DND-41 (cell line): ENCODE measurements at regions not wholly inside any gene's neighbourhood (a gene's known extent, or its start where the extent isn't known, plus 50 kb on each side); places are given as distances from the start of the nearest gene placed in this dataset.
"Not testable (repeated sequence)": the region's sequence is repeated elsewhere in the genome, so short reads cannot be mapped to it uniquely, and the experiment has no call there.

Experiments used
- ATAC-seq: fragments of 200-7000 bp; cut with Tn5 transposase; 3 replicates; pipeline ENCODE4 v1.9.1; 2021; ENCODE audit warnings: low read depth; ENCODE audit not compliant: insufficient read depth
- DNase-seq: peaks from one replicate; pipeline ENCODE4 v3.0.0-alpha.2; 2020
- H2AFZ ChIP-seq: 2 replicates; pipeline ENCODE4 v1.6.0; 2012; ENCODE audit warnings: low read depth, low read length
- H3K27ac ChIP-seq: 2 replicates; pipeline ENCODE4 v1.5.1; 2012; ENCODE audit warnings: low read length, inconsistent platforms
- H3K27me3 ChIP-seq: fragments of 200-600 bp; sonication (generic); 2 replicates; pipeline ENCODE4 v1.6.0; 2012; ENCODE audit warnings: low read length, mild to moderate bottlenecking, inconsistent platforms; ENCODE audit not compliant: insufficient read depth, poor library complexity
- H3K36me3 ChIP-seq: 2 replicates; pipeline ENCODE4 v1.5.1; 2012; ENCODE audit warnings: low read length, inconsistent platforms; ENCODE audit not compliant: insufficient read depth
- H3K4me1 ChIP-seq: 2 replicates; pipeline ENCODE4 v1.5.1; 2012; ENCODE audit warnings: mild to moderate bottlenecking, low read length; ENCODE audit not compliant: insufficient read depth
- H3K4me2 ChIP-seq: 2 replicates; pipeline ENCODE4 v1.6.0; 2012; ENCODE audit warnings: mild to moderate bottlenecking, moderate library complexity, low read length, inconsistent platforms; ENCODE audit not compliant: insufficient read depth
- H3K4me3 ChIP-seq, 2 experiments: fragments of 200-600 bp in 1 of 2; shearing (Covaris generic) in 1 of 2; 2 replicates each; pipeline ENCODE4 v1.5.1; 2012 to 2016; ENCODE audit warnings: inconsistent platforms in 2 of 2, low read length in 2 of 2, mild to moderate bottlenecking in 2 of 2, low read depth in 1 of 2, moderate library complexity in 1 of 2
- H3K79me2 ChIP-seq: 2 replicates; pipeline ENCODE4 v1.6.0; 2012; ENCODE audit warnings: low read length, inconsistent platforms; ENCODE audit not compliant: insufficient read depth
- H3K9ac ChIP-seq: 2 replicates; pipeline ENCODE4 v1.6.0; 2012; ENCODE audit warnings: low read depth, mild to moderate bottlenecking, inconsistent platforms, low read length, moderate library complexity
- H3K9me3 ChIP-seq: 2 replicates; pipeline ENCODE4 v1.5.1; 2012; ENCODE audit warnings: low read length, moderate library complexity, mild to moderate bottlenecking, inconsistent platforms; ENCODE audit not compliant: insufficient read depth, severe bottlenecking
- H4K20me1 ChIP-seq: 2 replicates; pipeline ENCODE4 v1.6.0; 2012; ENCODE audit warnings: low read length; ENCODE audit not compliant: insufficient read depth
- EZH2 ChIP-seq: IDR thresholded peaks from 3 replicates; pipeline ENCODE4 v1.6.1; 2012; ENCODE audit warnings: borderline replicate concordance, low read depth, mild to moderate bottlenecking, moderate library complexity, low read length, inconsistent platforms; ENCODE audit not compliant: severe bottlenecking
- TF ChIP-seq, protein P1 (sequence below): IDR thresholded peaks from 2 replicates; pipeline ENCODE4 v1.5.1; 2012; ENCODE audit warnings: borderline replicate concordance, low read length, moderate library complexity, mild to moderate bottlenecking; ENCODE audit not compliant: poor library complexity, severe bottlenecking; ENCODE audit errors: extremely low read depth

- TF ChIP-seq, protein P1, sequence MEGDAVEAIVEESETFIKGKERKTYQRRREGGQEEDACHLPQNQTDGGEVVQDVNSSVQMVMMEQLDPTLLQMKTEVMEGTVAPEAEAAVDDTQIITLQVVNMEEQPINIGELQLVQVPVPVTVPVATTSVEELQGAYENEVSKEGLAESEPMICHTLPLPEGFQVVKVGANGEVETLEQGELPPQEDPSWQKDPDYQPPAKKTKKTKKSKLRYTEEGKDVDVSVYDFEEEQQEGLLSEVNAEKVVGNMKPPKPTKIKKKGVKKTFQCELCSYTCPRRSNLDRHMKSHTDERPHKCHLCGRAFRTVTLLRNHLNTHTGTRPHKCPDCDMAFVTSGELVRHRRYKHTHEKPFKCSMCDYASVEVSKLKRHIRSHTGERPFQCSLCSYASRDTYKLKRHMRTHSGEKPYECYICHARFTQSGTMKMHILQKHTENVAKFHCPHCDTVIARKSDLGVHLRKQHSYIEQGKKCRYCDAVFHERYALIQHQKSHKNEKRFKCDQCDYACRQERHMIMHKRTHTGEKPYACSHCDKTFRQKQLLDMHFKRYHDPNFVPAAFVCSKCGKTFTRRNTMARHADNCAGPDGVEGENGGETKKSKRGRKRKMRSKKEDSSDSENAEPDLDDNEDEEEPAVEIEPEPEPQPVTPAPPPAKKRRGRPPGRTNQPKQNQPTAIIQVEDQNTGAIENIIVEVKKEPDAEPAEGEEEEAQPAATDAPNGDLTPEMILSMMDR = no peak
- TF ChIP-seq EZH2 = no peak
- H3K27me3 ChIP-seq = no peaks in the 10 kb centered on the region
- H3K79me2 ChIP-seq = no peaks in the 10 kb centered on the region
These were observed 96.1 kb upstream of the IFNG-AS1 start for GRCh38 chr12:67893022-67893580.

GRCh38 chr12:67900418-67900817 is 88.8 kb upstream of the IFNG-AS1 start:
- peak; percentile 82 for DNase-seq
- ATAC-seq, H3K36me3 ChIP-seq: not testable (repeated sequence)

More at GRCh38 chr12:67893022-67893580, 96.1 kb upstream of the IFNG-AS1 start:
- H4K20me1 ChIP-seq = no peaks in the 10 kb centered on the region
- H3K4me3 ChIP-seq = no peak overlapping the region
- no peak overlapping the region for H3K4me2 ChIP-seq
- H2AFZ ChIP-seq = no peak overlapping the region
- H3K36me3 ChIP-seq = no peaks in the 10 kb centered on the region
- no peak overlapping the region for H3K9ac ChIP-seq
- DNase-seq = no peak
- no peaks in the 10 kb centered on the region for H3K4me1 ChIP-seq
- no peak overlapping the region for H3K27ac ChIP-seq
- no peak for ATAC-seq
- no peaks in the 10 kb centered on the region for H3K9me3 ChIP-seq

DNA sequence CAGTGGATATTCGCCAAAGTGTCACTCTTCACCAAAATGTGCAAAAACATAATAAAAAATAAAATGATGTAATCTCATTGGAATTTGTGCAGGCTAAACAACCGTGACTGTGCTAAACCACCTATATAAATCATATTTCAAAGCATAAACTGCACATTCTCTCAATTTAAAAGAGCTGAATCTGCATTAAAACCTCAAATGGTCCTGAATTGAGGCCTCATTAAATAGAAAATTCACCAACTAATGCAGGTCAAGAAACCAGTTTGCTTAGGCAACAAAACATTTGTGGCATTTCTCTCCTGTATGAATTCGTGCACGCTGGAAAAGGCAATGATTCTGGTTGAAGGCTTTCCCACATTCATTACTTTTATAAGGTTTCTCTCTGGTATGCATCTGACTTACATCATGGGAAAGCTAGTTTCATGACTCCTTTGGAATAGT is 80.1 kb upstream of the IFNG-AS1 start:
- Histone ChIP-seq H3K36me3 (no peaks in the 10 kb centered on the region), H3K9me3 (no peaks in the 10 kb centered on the region), H4K20me1 (no peaks in the 10 kb centered on the region), H3K4me2 (no peak overlapping the region), H3K27ac (no peak overlapping the region), H3K4me3 (no peak overlapping the region), H3K79me2 (no peaks in the 10 kb centered on the region), H3K9ac (no peak overlapping the region), H3K27me3 (no peaks in the 10 kb centered on the region), H2AFZ (no peak overlapping the region), H3K4me1 (no peaks in the 10 kb centered on the region)
- TF ChIP-seq, protein P1 = no peak
- TF ChIP-seq EZH2 = no peak
- ATAC-seq = no peak
- no peak for DNase-seq

More at GRCh38 chr12:67900418-67900817, 88.8 kb upstream of the IFNG-AS1 start:
- H3K79me2 ChIP-seq, H4K20me1 ChIP-seq, H3K4me2 ChIP-seq, H3K4me1 ChIP-seq, H3K9ac ChIP-seq, H2AFZ ChIP-seq, H3K4me3 ChIP-seq, H3K27ac ChIP-seq, H3K27me3 ChIP-seq, H3K9me3 ChIP-seq: not testable (repeated sequence)

DNA sequence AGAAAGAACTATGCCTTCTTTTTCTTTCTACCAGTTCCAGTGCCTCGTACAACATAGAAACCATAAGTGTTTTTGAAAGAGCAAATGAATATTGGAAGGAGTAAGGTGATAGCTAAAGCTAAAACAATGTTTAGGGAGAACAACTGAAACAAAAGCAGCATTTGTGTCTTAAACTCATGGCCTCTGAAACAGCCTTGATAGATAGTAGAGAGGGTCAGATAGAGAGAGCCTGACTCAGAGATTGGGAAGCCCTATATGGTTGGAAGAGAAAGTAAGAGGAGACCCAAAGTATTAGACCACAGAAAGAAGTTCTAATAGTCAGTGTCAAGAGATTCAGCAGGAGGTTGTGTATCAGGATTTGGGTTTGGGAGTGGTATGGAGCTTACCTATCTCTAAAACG is 79.6 kb upstream of the IFNG-AS1 start:
- no peaks in the 10 kb centered on the region for H4K20me1 ChIP-seq
- H3K79me2 ChIP-seq = no peaks in the 10 kb centered on the region
- no peak for TF ChIP-seq EZH2
- TF ChIP-seq, protein P1 = no peak
- no peak overlapping the region for H3K4me3 ChIP-seq
- no peak overlapping the region for H3K27ac ChIP-seq
- no peaks in the 10 kb centered on the region for H3K4me1 ChIP-seq
- H3K4me2 ChIP-seq = no peak overlapping the region
- no peak for ATAC-seq
- H3K27me3 ChIP-seq = no peaks in the 10 kb centered on the region
- no peaks in the 10 kb centered on the region for H3K36me3 ChIP-seq
- no peak for DNase-seq
- no peak overlapping the region for H2AFZ ChIP-seq
- no peaks in the 10 kb centered on the region for H3K9me3 ChIP-seq
- H3K9ac ChIP-seq = no peak overlapping the region
